GM12874 (cell line): ENCODE measurements at regions not wholly inside any gene's neighbourhood (a gene's known extent, or its start where the extent isn't known, plus 50 kb on each side); places are given as distances from the start of the nearest gene placed in this dataset.

Source experiments
- CTCF ChIP-seq: IDR thresholded peaks from 2 replicates; pipeline ENCODE4 v1.5.1; 2011; ENCODE audit warnings: low read depth, mild to moderate bottlenecking, control low read depth, low read length, moderate library complexity; ENCODE audit not compliant: insufficient read depth

GRCh38 chr12:131642771-131643170 lies 68.1 kb upstream of the SFSWAP start:
- no peak for TF ChIP-seq CTCF

GRCh38 chr12:131643631-131644452 lies 67.0 kb upstream of the SFSWAP start:
- no peak for TF ChIP-seq CTCF

GRCh38 chr12:131644481-131644880 lies 66.4 kb upstream of the SFSWAP start:
- no peak for TF ChIP-seq CTCF

GRCh38 chr12:131647667-131648066 lies 63.2 kb upstream of the SFSWAP start:
- TF ChIP-seq CTCF: no peak
